Natural killer cell treated with Interleukin-12 subunit alpha and Interleukin-12 subunit beta and Interleukin-15 and Interleukin-18, amount 100 ng/mL, for 72 hours (primary cell): ENCODE measurements at regions not wholly inside any gene's neighbourhood (a gene's known extent, or its start where the extent isn't known, plus 50 kb on each side); places are given as distances from the start of the nearest gene placed in this dataset.

Source experiments
- ATAC-seq, 2 donors: fragments of 150-1000 bp; cut with Tn5 transposase in 1 of 2; sonication (Bioruptor Pico), chemical (Tn5 transposase) in 1 of 2; 2 replicates each; pipeline ENCODE4 v1.10.0; 2021
- DNase-seq: peaks from one replicate; pipeline ENCODE4 v3.0.0; 2022; ENCODE audit warnings: low spot score
- H3K27ac Mint-ChIP-seq, 2 donors: 1 replicate in 1 of 2; 2 replicates in 1 of 2; pipeline ENCODE4 v1.8.0; 2022; ENCODE audit warnings: mixed read lengths in 2 of 2, mild to moderate bottlenecking in 1 of 2, moderate library complexity in 1 of 2
- H3K27me3 Mint-ChIP-seq, 2 donors: 1 replicate in 1 of 2; 2 replicates in 1 of 2; pipeline ENCODE4 v1.8.0; 2022; ENCODE audit warnings: mixed read lengths in 2 of 2
- H3K36me3 Mint-ChIP-seq: one replicate; pipeline ENCODE4 v1.8.0; 2022; ENCODE audit warnings: mixed read lengths
- H3K4me1 Mint-ChIP-seq, 2 donors: 1 replicate in 1 of 2; 2 replicates in 1 of 2; pipeline ENCODE4 v1.8.0; 2022; ENCODE audit warnings: low read depth in 2 of 2, mixed read lengths in 2 of 2, mild to moderate bottlenecking in 1 of 2
- H3K4me3 Mint-ChIP-seq: one replicate; pipeline ENCODE4 v1.8.0; 2022; ENCODE audit warnings: mixed read lengths
- H3K9me3 Mint-ChIP-seq: 2 replicates; pipeline ENCODE4 v1.8.0; 2022; ENCODE audit warnings: mixed read lengths

- H3K9me3 Mint-ChIP-seq = peaks cover 23% of the 10 kb centered on the region
- H3K27me3 Mint-ChIP-seq = no peaks in the 10 kb centered on the region
- H3K36me3 Mint-ChIP-seq = peaks cover 13% of the 10 kb centered on the region
- H3K27ac Mint-ChIP-seq = no peak overlapping the region
- no peaks in the 10 kb centered on the region for H3K4me1 Mint-ChIP-seq
- no peak for ATAC-seq
- no peak overlapping the region for H3K4me3 Mint-ChIP-seq
- no peak for DNase-seq
Measured at GRCh38 chr21:16532840-16533239, 803.1 kb downstream of the USP25 start.

GRCh38 chr21:16533692-16534407, 804.1 kb downstream of the USP25 start:
- Mint-ChIP-seq H3K36me3 (peaks cover 10% of the 10 kb centered on the region), H3K27ac (no peak overlapping the region), H3K4me1 (no peaks in the 10 kb centered on the region), H3K27me3 (no peaks in the 10 kb centered on the region), H3K9me3 (peaks cover 19% of the 10 kb centered on the region), H3K4me3 (no peak overlapping the region)
- DNase-seq = no peak
- ATAC-seq = no peak

GRCh38 chr21:16534408-16535101, 804.8 kb downstream of the USP25 start:
- H3K27me3 Mint-ChIP-seq = no peaks in the 10 kb centered on the region
- H3K4me1 Mint-ChIP-seq = no peaks in the 10 kb centered on the region
- H3K36me3 Mint-ChIP-seq = peaks cover 6% of the 10 kb centered on the region
- DNase-seq (no peak), ATAC-seq (no peak)
- no peak overlapping the region for H3K27ac Mint-ChIP-seq
- H3K9me3 Mint-ChIP-seq = peaks cover 15% of the 10 kb centered on the region
- no peak overlapping the region for H3K4me3 Mint-ChIP-seq

- ATAC-seq (no peak), DNase-seq (no peak)
- no peak overlapping the region for H3K27ac Mint-ChIP-seq
- no peaks in the 10 kb centered on the region for H3K27me3 Mint-ChIP-seq
- H3K4me3 Mint-ChIP-seq = no peak overlapping the region
- H3K9me3 Mint-ChIP-seq = peaks cover 12% of the 10 kb centered on the region
- H3K36me3 Mint-ChIP-seq = peaks cover 6% of the 10 kb centered on the region
- H3K4me1 Mint-ChIP-seq = no peaks in the 10 kb centered on the region
Measured at GRCh38 chr21:16535102-16535422, 805.3 kb downstream of the USP25 start.

GRCh38 chr21:16535626-16536025, 805.8 kb downstream of the USP25 start:
- DNase-seq = no peak
- Mint-ChIP-seq H3K4me3 (no peak overlapping the region), H3K9me3 (peaks cover 12% of the 10 kb centered on the region)

GRCh38 chr21:16536140-16536539, 806.4 kb downstream of the USP25 start:
- peaks cover 12% of the 10 kb centered on the region for H3K9me3 Mint-ChIP-seq
- no peaks in the 10 kb centered on the region for H3K27me3 Mint-ChIP-seq
- no peak for ATAC-seq
- DNase-seq = no peak
- no peak overlapping the region for H3K27ac Mint-ChIP-seq
- H3K36me3 Mint-ChIP-seq = peaks cover 7% of the 10 kb centered on the region
- no peak overlapping the region for H3K4me3 Mint-ChIP-seq
- H3K4me1 Mint-ChIP-seq = no peaks in the 10 kb centered on the region

More at GRCh38 chr21:16535626-16536025, 805.8 kb downstream of the USP25 start:
- ATAC-seq = no peak
- Mint-ChIP-seq H3K27ac (no peak overlapping the region), H3K36me3 (peaks cover 6% of the 10 kb centered on the region), H3K27me3 (no peaks in the 10 kb centered on the region), H3K4me1 (no peaks in the 10 kb centered on the region)

GRCh38 chr21:16536643-16537434, 807.1 kb downstream of the USP25 start:
- no peak overlapping the region for H3K4me3 Mint-ChIP-seq
- no peak for DNase-seq
- peaks cover 4% of the 10 kb centered on the region for H3K36me3 Mint-ChIP-seq
- no peak overlapping the region for H3K27ac Mint-ChIP-seq
- no peak for ATAC-seq
- H3K27me3 Mint-ChIP-seq = no peaks in the 10 kb centered on the region
- peaks cover 8% of the 10 kb centered on the region for H3K9me3 Mint-ChIP-seq
- no peaks in the 10 kb centered on the region for H3K4me1 Mint-ChIP-seq

- no peak for ATAC-seq
- peaks cover 4% of the 10 kb centered on the region for H3K36me3 Mint-ChIP-seq
- H3K4me1 Mint-ChIP-seq = no peaks in the 10 kb centered on the region
- H3K27me3 Mint-ChIP-seq = no peaks in the 10 kb centered on the region
- no peak for DNase-seq
- H3K4me3 Mint-ChIP-seq = no peak overlapping the region
- peaks cover 8% of the 10 kb centered on the region for H3K9me3 Mint-ChIP-seq
- H3K27ac Mint-ChIP-seq = no peak overlapping the region
Measured at GRCh38 chr21:16537501-16537900, 807.7 kb downstream of the USP25 start.

GRCh38 chr21:16538405-16538804, 808.6 kb downstream of the USP25 start:
- Mint-ChIP-seq H3K36me3 (peaks cover 4% of the 10 kb centered on the region), H3K27me3 (no peaks in the 10 kb centered on the region), H3K9me3 (peaks cover 10% of the 10 kb centered on the region), H3K27ac (no peak overlapping the region), H3K4me1 (no peaks in the 10 kb centered on the region), H3K4me3 (no peak overlapping the region)
- ATAC-seq = no peak
- DNase-seq = no peak

GRCh38 chr21:16538936-16539440, 809.2 kb downstream of the USP25 start:
- Mint-ChIP-seq H3K27me3 (no peaks in the 10 kb centered on the region), H3K4me1 (no peaks in the 10 kb centered on the region), H3K27ac (no peak overlapping the region), H3K4me3 (no peak overlapping the region), H3K9me3 (peaks cover 9% of the 10 kb centered on the region), H3K36me3 (peaks cover 4% of the 10 kb centered on the region)
- no peak for DNase-seq
- no peak for ATAC-seq

GRCh38 chr21:16540966-16541727, 811.4 kb downstream of the USP25 start:
- no peaks in the 10 kb centered on the region for H3K4me1 Mint-ChIP-seq
- DNase-seq = no peak
- H3K27me3 Mint-ChIP-seq = no peaks in the 10 kb centered on the region

GRCh38 chr21:16550118-16550517, 820.3 kb downstream of the USP25 start:
- no peaks in the 10 kb centered on the region for H3K27me3 Mint-ChIP-seq
- no peak overlapping the region for H3K27ac Mint-ChIP-seq
- peaks cover 4% of the 10 kb centered on the region for H3K9me3 Mint-ChIP-seq
- no peaks in the 10 kb centered on the region for H3K4me1 Mint-ChIP-seq
- H3K4me3 Mint-ChIP-seq = no peak overlapping the region
- no peak for DNase-seq
- H3K36me3 Mint-ChIP-seq = no peaks in the 10 kb centered on the region
- no peak for ATAC-seq

More at GRCh38 chr21:16540966-16541727, 811.4 kb downstream of the USP25 start:
- H3K36me3 Mint-ChIP-seq = peaks cover 4% of the 10 kb centered on the region
- ATAC-seq = no peak
- H3K4me3 Mint-ChIP-seq = no peak overlapping the region
- H3K9me3 Mint-ChIP-seq = peaks cover 9% of the 10 kb centered on the region
- no peak overlapping the region for H3K27ac Mint-ChIP-seq

- Mint-ChIP-seq H3K4me1 (no peaks in the 10 kb centered on the region), H3K9me3 (peaks cover 4% of the 10 kb centered on the region), H3K36me3 (no peaks in the 10 kb centered on the region), H3K27ac (no peak overlapping the region), H3K27me3 (no peaks in the 10 kb centered on the region), H3K4me3 (no peak overlapping the region)
- DNase-seq (no peak), ATAC-seq (no peak)
Measured at GRCh38 chr21:16550917-16551741, 821.3 kb downstream of the USP25 start.
